Kidney tubule cell (primary cell): ENCODE measurements at regions not wholly inside any gene's neighbourhood (a gene's known extent, or its start where the extent isn't known, plus 50 kb on each side); places are given as distances from the start of the nearest gene placed in this dataset.
A peak's percentile ranks its signal among the peaks of the same experiment; 100 is the strongest.

Experiments used
- DNase-seq: peaks from one replicate; pipeline ENCODE4 v3.0.0-alpha.2; 2018; ENCODE audit warnings: low spot score

- DNase-seq, result no peak
These were observed 222.8 kb downstream of the ADAMTS9 start for GRCh38 chr3:64464955-64465354.

GRCh38 chr3:64463981-64464380, 223.8 kb downstream of the ADAMTS9 start:
- no peak for DNase-seq

DNA sequence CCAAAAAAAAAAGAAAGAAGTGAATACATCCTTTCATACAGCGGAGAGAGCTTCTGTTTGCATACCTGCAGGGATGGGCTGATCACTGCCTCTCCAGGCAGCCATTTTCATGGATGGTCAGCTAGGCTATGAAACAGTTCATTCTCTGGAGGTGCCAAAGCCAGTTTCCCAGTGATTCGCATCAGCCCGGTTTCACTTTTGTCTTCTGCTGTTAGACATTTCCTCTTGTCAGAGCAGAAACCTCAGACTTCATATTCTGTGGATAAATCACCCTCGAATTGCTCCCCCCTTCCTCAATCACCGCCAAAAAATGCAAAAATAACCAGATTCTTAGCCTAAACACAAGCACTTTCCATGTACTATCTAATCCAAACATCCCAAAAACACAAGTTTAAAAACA, 225.6 kb downstream of the ADAMTS9 start:
- peak; percentile 78 for DNase-seq

DNA sequence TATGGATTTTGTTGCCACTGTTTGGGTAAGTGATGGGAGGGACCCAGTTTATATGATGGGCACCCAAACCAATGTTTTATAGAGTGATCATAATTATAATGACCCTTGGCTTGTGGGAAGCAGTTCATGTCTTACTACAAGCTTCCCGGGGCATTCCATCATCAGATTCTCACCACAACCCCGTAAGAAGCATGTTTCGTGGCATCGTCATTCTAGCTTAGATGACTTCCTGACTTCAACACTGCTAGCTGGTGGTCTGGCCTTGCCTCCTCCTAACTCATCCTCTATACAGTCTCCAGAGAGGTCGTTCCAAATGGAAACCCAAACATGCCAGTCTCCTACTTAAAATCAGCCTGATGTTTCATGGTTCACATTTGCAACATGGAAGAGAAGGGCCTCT, 226.9 kb downstream of the ADAMTS9 start:
- DNase-seq, result no peak

- no peak for DNase-seq
These were observed 227.6 kb downstream of the ADAMTS9 start for GRCh38 chr3:64460141-64460730.

DNA sequence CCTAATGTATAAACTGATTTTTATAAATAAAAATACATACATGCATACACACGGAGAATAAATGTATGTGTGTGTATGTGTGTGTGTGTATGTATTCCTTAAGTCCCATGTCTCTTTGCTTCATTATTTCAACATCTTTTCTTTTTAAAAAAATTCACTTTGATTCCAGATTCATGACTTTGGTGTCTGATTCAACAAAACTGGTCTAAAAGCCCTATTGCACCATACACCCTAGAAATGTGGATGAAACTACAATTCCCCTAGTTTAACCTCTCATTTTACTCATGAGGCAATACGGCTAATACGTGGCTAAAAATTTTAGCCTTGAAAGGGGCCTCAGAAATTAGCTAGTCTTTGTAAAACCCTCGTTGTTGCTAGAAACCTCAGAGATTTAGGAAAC, 228.1 kb downstream of the ADAMTS9 start:
- no peak for DNase-seq

GRCh38 chr3:64457811-64458210, 230.0 kb downstream of the ADAMTS9 start:
- DNase-seq, result no peak

DNA sequence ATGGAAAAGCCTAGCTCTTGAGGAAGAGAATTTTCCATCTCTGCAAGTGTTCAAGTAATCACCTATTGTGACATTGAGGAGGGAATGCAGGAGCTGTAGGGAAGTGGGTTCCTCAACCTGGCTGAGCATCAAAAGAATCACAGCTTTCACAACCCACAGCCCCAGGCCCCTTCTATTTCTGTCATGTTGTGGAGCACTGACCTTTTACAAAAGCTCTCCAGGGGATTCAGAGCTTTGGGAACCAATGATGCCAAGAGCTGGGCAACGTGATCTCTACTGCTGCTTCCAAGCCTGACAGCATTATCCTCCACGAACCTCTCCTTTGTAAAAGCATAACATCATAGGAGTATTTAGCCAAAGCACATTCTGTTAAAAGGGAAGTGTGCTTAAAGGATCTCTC, 231.1 kb downstream of the ADAMTS9 start:
- DNase-seq, result no peak

- DNase-seq, result peak; percentile 39
These were observed 230.1 kb upstream of the PRICKLE2 start for GRCh38 chr3:64455351-64455750.

GRCh38 chr3:64454768-64455167, 229.5 kb upstream of the PRICKLE2 start:
- DNase-seq, result no peak

DNA sequence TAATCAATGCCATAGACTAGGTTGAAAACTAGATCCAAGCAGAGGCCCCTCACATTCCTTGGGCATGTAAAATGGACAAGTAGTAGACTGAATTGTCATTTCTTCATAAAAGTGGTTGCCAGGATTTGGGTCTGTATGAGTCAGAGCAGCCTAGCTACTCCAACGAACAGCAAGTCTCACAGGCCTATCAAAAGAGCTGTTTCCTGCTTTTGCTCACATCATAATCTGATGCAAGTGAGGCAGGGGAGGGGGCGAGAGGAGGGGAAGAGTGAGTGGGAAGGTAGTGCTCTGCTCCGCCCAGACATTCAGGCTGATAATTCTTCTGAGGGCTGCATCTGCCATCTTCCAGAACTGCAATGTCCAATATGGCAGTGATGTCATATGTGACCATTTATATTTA, 228.9 kb upstream of the PRICKLE2 start:
- peak; percentile 54 for DNase-seq

DNA sequence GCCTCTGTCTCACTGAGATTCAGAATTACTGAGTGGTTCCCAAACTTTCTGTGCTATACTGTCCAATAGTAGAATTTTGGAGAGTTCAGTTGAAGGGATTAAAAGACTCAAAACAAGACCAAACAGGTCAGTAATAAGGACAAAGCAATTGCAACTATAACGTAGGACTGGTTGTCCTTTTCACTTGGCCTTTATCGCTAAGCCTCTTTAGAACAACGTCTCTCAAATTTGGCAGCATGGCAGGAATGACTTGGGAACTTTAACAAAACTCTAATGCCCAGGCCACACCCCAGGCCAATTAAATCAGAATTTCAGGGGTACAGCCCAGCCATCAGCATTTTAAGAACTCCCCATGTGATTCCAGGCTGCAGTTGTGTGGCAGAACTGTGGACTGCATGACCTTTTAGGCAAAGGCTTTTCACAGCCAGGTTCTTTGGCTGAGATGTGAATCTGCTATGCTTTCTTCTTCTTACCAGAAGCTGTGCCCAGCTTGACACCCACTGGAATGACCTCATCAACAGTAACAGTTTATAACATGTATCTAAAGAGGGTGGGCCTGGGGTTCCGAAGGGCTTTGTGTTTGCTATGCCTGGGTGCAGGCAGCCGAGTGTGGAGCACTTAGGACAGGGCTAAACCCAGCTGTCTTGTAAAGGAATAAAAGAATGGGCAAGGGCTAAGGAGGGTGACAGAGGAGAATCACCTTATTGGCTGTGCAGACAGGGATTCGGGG, 226.2 kb upstream of the PRICKLE2 start:
- no peak for DNase-seq

DNA sequence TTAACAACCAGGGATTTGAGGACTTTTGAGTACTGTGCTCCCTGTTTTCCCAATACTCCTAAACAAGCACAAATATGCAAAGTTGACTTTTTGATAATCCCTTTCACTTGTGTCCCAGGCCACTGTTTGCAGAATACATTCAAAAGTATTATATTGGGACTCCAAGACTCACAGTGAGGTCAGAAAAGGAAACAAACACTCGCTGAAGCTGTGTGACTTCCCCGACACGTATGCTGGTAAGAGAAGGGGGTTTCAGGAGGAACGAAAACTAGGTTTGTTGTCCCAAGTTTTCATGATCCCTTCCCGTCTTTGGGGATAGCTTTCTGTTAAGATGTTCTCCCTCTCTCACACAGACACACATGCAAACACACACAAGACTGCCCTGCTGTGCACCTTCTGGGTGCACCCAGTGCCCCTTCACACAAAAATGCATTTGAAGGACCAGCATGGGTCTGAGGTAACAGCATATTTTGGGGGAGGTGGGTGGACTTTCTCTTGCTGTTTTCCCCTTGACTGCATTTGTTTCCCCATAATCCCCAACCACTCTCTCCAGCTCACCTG, 225.2 kb upstream of the PRICKLE2 start:
- no peak for DNase-seq

- no peak for DNase-seq
These were observed 223.8 kb upstream of the PRICKLE2 start for GRCh38 chr3:64449026-64449425.

- no peak for DNase-seq
These were observed 220.7 kb upstream of the PRICKLE2 start for GRCh38 chr3:64445944-64446300.

- peak; percentile 73 for DNase-seq
These were observed 220.1 kb upstream of the PRICKLE2 start for GRCh38 chr3:64445109-64445943.

DNA sequence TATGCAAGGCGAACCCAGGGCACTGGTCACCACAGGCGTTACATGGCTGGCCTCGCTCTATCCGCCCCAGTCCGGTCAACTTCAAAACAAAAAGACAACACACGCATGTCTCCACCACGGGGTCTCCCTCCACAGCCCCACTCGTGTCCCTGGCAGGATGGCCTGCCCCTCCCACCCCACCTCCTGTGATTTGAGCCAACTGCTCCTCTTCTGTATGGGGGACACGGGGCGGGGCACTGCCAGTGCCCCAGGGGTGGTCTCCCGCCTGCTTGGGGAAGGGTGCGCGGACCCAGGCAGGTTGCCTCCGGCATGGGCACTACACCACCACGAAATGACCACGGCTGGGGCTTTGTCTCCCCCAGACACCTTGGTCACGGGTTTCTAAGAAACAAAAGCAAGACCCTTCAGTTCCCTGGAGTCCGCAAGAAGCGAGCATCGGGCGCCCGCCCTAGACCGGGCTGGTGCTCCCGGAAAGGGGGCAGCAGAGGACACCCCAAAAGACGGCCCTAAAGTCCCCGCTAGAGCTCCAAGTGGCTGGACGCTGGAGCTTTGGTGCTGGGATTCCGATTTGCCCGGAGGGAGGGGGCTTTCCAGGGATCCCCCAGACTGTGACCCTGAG, 219.3 kb upstream of the PRICKLE2 start:
- DNase-seq, result no peak

- DNase-seq, result peak; percentile 41
These were observed 218.5 kb upstream of the PRICKLE2 start for GRCh38 chr3:64443546-64444381.

DNA sequence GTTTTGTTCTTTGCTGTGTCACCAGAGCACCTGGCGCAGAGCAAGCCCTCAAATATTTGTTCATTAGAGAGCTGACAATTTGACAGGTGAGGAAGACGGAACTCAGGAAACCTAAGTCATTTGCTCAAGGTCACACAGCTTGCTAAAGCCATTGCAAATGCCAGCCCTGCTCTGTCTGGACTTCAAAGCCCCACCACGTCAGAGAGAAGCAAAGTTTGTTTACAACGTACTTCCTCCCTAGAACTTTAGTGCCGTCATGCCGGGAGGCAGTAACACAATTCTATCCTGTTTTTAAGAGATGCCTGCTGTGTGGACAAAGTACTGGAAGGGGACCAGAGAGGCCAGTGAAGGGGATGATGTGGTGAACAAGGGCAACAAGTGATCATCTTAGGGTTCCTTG, 216.6 kb upstream of the PRICKLE2 start:
- no peak for DNase-seq

DNA sequence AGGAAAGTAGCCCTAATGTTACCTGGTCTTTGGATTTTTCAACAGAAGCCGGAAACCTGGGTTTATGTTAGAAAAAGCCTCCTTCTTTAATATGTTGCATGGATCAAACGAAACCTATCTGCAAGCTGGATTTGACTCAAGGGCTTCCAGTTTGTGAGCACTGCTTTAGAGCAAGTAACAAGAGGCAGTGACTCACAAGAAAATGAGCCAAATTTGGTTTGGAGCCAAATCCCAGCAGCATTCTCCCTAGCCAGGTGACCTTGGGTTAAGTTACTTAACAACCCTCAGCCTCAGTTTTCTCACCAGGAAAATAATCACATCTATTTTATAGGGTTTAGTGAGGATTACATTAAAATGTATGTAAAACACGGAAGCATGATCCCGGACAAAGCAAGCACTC, 215.2 kb upstream of the PRICKLE2 start:
- DNase-seq, result peak; percentile 94

GRCh38 chr3:64438812-64439211, 213.5 kb upstream of the PRICKLE2 start:
- no peak for DNase-seq

DNA sequence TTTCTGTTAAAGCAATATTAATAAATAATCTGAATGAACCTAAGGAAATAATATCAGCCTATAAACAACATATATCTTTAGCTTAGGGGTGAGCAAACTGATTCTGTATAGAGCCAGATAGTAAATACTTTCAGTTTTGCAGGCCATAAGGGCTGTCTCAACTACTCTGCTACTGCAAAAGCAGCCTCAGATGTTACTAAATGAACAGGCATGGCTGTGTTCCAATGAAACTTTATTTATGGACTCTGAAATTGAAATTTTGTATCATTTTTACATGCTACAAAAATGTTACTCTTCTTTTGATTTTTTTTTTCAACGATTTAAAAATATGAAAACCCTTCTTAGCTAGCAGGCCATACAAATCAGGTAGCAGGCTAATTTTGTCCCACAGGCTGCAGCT, 212.8 kb upstream of the PRICKLE2 start:
- DNase-seq, result no peak
